Neural cell (in vitro differentiated cells): ENCODE measurements at regions not wholly inside any gene's neighbourhood (a gene's known extent, or its start where the extent isn't known, plus 50 kb on each side); places are given as distances from the start of the nearest gene placed in this dataset.

Experiments used
- CTCF ChIP-seq: fragments of 450-650 bp; IDR thresholded peaks from 2 replicates; pipeline ENCODE4 v1.5.1; 2014; ENCODE audit warnings: antibody characterized with exemption, mild to moderate bottlenecking, moderate library complexity; ENCODE audit not compliant: poor library complexity, severe bottlenecking
- EP300 ChIP-seq: fragments of 450-650 bp; conservative IDR thresholded peaks from 2 replicates; pipeline ENCODE4 v1.6.1; 2014; ENCODE audit warnings: antibody characterized with exemption, mild to moderate bottlenecking, moderate library complexity; ENCODE audit not compliant: poor library complexity, severe bottlenecking
- EZH2 ChIP-seq: fragments of 200-600, 300-800 bp; shearing (Covaris generic), sonication (generic); IDR thresholded peaks from 2 replicates; pipeline ENCODE4 v1.6.1; 2014; ENCODE audit warnings: antibody characterized with exemption, low read length, borderline replicate concordance, mild to moderate bottlenecking; ENCODE audit not compliant: insufficient read depth, poor library complexity, severe bottlenecking
- MXI1 ChIP-seq: fragments of 450-650 bp; conservative IDR thresholded peaks from 2 replicates; pipeline ENCODE4 v1.6.1; 2014; ENCODE audit warnings: antibody characterized with exemption, mild to moderate bottlenecking; ENCODE audit not compliant: poor library complexity, severe bottlenecking
- POLR2AphosphoS5 ChIP-seq: IDR thresholded peaks from 2 replicates; pipeline ENCODE4 v1.6.1; 2012
- RAD21 ChIP-seq: fragments of 450-650 bp; conservative IDR thresholded peaks from 2 replicates; pipeline ENCODE4 v1.6.1; 2014; ENCODE audit warnings: antibody characterized with exemption, mild to moderate bottlenecking, moderate library complexity
- REST ChIP-seq: IDR thresholded peaks from 2 replicates; pipeline ENCODE4 v1.6.1; 2012; ENCODE audit warnings: borderline replicate concordance
- SMC3 ChIP-seq: fragments of 450-650 bp; conservative IDR thresholded peaks from 2 replicates; pipeline ENCODE4 v1.6.1; 2014; ENCODE audit warnings: antibody characterized with exemption, mild to moderate bottlenecking, moderate library complexity; ENCODE audit not compliant: poor library complexity
- TAF1 ChIP-seq: IDR thresholded peaks from 2 replicates; pipeline ENCODE4 v1.6.1; 2012; ENCODE audit warnings: low read depth

- TF ChIP-seq CTCF (no peak), REST (no peak), POLR2AphosphoS5 (no peak), EZH2 (no peak), RAD21 (no peak), TAF1 (no peak), SMC3 (no peak), EP300 (no peak), MXI1 (no peak)
These were observed 1119.1 kb downstream of the AMY1C start for GRCh38 chr1:104868794-104869193.
